GM18909 (cell line): ENCODE measurements at regions not wholly inside any gene's neighbourhood (a gene's known extent, or its start where the extent isn't known, plus 50 kb on each side); places are given as distances from the start of the nearest gene placed in this dataset.

Experiments
- ATAC-seq: cut with Tn5 transposase; IDR thresholded peaks from one replicate; pipeline ENCODE4 v1.9.1; 2021; ENCODE audit warnings: mild to moderate bottlenecking; ENCODE audit not compliant: unreplicated experiment, poor library complexity

- ATAC-seq: no peak
Observed at GRCh38 chr15:98025237-98025636, 64.7 kb downstream of the ARRDC4 start.

- ATAC-seq: no peak
Observed at GRCh38 chr15:98034731-98035130, 74.2 kb downstream of the ARRDC4 start.

DNA sequence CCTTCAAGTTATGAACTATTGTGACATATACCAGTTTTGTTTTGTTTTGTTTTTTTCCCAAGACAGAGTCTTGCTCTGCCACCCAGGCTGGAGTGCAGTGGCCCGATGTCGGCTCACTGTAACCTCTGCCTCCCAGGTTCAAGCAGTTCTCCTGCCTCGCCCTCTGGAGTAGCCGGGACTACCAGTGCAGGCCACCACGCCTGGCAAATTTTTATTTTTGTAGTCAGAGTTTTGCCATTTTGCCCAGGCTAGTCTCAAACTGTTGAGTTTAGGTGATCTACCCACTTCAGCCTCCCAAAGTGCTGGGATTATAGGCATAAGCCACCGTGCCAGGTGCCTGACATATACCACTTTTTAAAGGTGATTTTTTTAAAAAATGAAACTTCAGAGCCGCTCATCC lies 74.6 kb downstream of the ARRDC4 start:
- ATAC-seq: no peak

DNA sequence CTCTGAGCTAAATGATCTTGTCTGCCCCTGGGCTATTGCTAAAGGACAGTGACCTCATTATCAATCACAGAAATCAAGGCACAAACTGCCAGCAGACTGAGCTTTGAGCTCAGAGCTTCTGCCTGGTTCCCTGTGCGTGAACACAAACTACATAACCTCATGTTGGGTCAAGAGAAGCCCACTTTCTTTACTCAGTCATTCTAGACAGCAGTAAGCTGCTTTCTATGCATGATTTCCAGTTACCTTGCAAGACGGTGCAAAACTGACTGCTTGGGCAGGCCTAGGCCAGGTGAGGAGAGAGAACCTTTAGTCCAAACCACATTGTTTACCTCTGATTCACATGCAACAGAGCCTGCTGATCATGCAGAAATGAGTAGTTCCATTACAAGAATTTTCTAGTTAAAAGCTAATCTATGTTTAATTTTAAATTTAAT lies 75.1 kb downstream of the ARRDC4 start:
- no peak for ATAC-seq

DNA sequence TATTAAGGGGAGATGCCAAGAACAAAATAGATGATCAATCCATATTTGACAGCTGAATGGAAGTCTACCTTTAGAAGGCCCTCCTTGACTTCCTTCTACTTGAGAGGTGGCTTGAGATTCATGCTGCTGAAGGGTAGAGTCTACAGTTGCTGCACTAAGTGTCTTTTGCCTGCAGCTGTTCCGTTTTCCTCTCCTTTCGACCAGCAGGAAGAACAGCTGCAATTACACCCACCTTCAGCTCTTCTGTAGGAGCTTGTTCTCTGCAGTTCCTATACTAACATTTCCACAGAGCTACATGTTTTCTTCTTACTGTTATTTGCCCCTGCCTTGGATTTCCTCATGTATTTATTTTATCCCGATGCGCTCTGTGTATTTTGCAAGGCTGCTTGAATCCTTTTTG lies 79.1 kb downstream of the ARRDC4 start:
- no peak for ATAC-seq

DNA sequence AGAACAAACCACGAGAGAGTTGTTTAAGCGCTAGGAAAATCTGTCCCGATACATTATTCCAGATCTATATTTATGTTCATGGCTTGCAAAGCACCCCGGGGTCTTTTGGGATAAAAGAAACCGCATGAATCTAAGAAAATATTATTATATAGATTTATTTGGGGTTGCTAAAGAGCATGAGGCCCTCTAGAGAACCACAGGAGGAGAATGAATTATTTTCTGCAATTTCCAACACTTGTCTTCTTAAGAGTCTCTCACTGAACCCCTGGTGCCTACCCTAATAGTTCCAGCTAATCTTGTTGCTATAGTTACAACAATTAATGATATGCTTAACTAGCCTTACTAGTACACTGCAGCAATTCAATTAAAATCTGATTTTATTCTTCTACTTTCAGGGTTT lies 79.6 kb downstream of the ARRDC4 start:
- ATAC-seq: no peak

- no peak for ATAC-seq
Observed at GRCh38 chr15:98043160-98044014, 82.9 kb downstream of the ARRDC4 start.

DNA sequence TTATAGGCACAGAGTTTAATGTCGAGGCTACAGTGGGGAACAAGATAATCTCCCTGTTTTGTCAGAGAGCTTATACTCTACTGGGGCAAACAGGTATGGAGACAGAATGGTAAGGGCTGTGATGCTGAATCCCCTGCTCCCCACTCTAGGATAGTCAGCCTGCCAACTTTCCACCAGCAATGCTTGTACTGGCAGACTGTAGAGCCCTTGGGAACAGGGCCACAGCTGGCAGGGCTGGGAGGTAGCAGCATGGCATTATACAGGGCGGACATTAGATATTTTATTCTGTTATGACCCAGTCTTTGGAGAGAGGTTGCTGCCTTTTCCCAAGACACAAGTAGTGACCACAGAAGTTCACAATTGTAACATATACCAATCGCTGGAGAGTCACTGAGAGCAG lies 91.2 kb downstream of the ARRDC4 start:
- no peak for ATAC-seq

GRCh38 chr15:98057453-98057852 lies 97.0 kb downstream of the ARRDC4 start:
- no peak for ATAC-seq

- ATAC-seq: no peak
Observed at GRCh38 chr15:98062869-98063268, 102.4 kb downstream of the ARRDC4 start.

DNA sequence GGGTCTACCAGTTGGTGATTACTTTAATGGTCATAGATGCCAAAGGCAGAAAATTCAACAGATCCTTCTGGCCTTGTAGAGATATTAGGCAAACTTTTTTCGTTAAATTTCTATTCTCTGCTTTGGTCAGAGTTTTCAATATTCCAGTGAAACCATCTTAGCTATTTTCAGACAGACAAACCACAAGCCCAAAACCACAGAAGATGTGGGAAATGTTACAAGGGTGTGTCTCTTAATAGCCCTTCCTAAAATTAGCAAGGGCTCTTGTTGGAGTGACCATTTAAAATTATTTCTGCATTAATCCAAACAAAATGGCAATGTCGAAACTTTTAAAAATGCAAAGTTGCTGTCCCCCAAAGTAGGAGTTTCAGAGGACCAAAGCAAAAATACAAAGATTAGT lies 102.8 kb downstream of the ARRDC4 start:
- ATAC-seq: no peak

DNA sequence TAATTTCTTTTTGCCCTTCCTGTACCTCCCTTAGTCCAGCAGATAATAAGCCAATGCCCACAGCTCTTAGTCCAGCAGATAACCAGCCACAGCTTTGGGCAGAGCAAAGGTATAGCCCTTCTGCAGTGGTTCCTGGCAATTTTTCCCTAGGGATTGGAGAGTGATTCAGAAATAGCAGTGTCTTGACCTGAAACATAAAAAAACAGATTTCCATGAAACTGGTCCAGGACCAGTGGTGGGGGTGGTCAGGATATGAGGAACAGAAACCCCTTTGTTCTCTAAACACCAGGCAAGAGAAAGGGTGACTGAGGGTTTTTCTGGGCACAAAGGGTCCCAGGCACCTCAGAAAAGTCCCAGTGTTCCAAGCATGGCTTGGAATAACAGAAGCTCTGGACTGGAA lies 103.4 kb downstream of the ARRDC4 start:
- no peak for ATAC-seq

- ATAC-seq: no peak
Observed at GRCh38 chr15:98067339-98067738, 106.8 kb downstream of the ARRDC4 start.

- no peak for ATAC-seq
Observed at GRCh38 chr15:98069256-98069655, 108.8 kb downstream of the ARRDC4 start.

DNA sequence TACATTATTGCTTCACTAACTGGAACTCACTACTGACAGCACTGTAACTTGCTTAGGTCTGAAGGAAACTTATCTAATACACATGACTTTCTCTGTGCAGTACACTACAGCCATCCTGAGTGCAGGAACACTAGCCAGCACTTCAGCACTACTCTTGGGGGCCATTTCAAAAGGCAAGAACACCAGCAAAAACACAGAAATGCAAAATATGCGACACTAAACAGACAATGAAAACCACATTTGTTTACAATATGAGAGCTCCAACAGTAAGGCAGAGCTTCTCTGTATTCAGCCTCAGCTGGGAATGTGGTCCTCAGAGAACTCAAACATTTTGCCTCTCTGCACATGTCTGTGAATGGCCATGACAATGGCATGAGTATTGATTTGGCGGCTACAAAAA lies 109.6 kb downstream of the ARRDC4 start:
- no peak for ATAC-seq

DNA sequence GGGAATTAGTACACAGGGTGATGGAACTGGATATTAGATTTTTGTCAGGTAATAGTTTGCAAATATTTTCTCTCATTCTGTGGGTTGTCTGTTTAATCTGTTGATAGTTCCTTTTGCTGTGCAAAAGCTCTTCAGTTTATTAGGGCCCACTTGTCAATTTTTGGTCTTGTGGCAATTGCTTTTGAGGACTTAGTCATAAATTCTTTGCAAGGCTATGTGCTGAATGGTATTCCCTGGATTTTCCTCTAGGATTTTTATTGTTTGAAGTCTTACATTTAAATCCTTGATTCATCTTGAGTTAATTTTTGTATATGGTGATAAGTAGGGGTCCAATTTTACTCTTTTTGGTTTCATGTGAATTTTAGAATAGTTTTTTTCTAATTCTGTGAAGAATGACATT lies 111.3 kb downstream of the ARRDC4 start:
- ATAC-seq: no peak

- ATAC-seq: no peak
Observed at GRCh38 chr15:98075441-98075840, 114.9 kb downstream of the ARRDC4 start.

- ATAC-seq: no peak
Observed at GRCh38 chr15:98076021-98076816, 115.7 kb downstream of the ARRDC4 start.

DNA sequence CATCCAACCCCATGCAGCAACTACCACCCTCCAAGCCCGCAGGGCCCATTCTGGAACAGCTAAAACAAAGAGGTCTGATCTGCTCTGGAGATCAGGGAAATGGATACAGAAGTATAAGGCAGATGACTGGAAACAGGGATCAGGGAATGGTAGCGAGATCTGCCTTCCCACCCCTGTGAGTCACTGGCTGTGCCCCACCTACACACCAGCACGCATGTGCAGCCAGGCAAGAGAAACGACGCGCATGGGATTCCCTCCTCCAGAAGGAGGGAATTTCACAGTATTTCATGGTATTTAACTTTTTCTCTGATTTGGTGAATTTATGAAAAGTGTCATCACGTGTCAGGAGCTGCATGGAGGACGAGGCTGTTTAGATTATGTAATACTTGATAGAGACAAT lies 116.7 kb downstream of the ARRDC4 start:
- no peak for ATAC-seq

GRCh38 chr15:98080791-98081190 lies 120.3 kb downstream of the ARRDC4 start:
- ATAC-seq: no peak

GRCh38 chr15:98083203-98083910 lies 122.9 kb downstream of the ARRDC4 start:
- ATAC-seq: no peak
